Fibroblast of mammary gland (primary cell): ENCODE measurements at regions not wholly inside any gene's neighbourhood (a gene's known extent, or its start where the extent isn't known, plus 50 kb on each side); places are given as distances from the start of the nearest gene placed in this dataset.

Experiments used
- DNase-seq: peaks from one replicate; pipeline ENCODE4 v3.0.0-alpha.2; 2010; ENCODE audit warnings: low read depth
- H3K4me3 ChIP-seq: 2 replicates; pipeline ENCODE4 v1.5.1; 2011; ENCODE audit warnings: low read depth, mild to moderate bottlenecking, low read length, moderate library complexity; ENCODE audit not compliant: control insufficient read depth
- CTCF ChIP-seq: conservative IDR thresholded peaks from 2 replicates; pipeline ENCODE4 v1.5.1; 2011; ENCODE audit warnings: low read depth, low read length, inconsistent platforms; ENCODE audit not compliant: control insufficient read depth, insufficient read depth

GRCh38 chr10:42998481-42999384, 78.1 kb upstream of the RET start:
- DNase-seq: no peak
- TF ChIP-seq CTCF: no peak

GRCh38 chr10:42999385-43000020, 77.4 kb upstream of the RET start:
- DNase-seq: no peak
- TF ChIP-seq CTCF: no peak
- no peak overlapping the region for H3K4me3 ChIP-seq

More at GRCh38 chr10:42998481-42999384, 78.1 kb upstream of the RET start:
- H3K4me3 ChIP-seq: no peak overlapping the region

- no peak for TF ChIP-seq CTCF
- H3K4me3 ChIP-seq: no peak overlapping the region
- no peak for DNase-seq
Measured at GRCh38 chr10:43000021-43000411, 76.9 kb upstream of the RET start.

GRCh38 chr10:43000651-43001426, 76.0 kb upstream of the RET start:
- no peak for TF ChIP-seq CTCF
- DNase-seq: no peak
- no peak overlapping the region for H3K4me3 ChIP-seq

GRCh38 chr10:43001427-43001795, 75.5 kb upstream of the RET start:
- no peak overlapping the region for H3K4me3 ChIP-seq
- DNase-seq: no peak
- no peak for TF ChIP-seq CTCF

- no peak for DNase-seq
- TF ChIP-seq CTCF: no peak
- H3K4me3 ChIP-seq: no peak overlapping the region
Measured at GRCh38 chr10:43002596-43002995, 74.3 kb upstream of the RET start.
